Uterus (tissue), 2 donors: ENCODE measurements at regions not wholly inside any gene's neighbourhood (a gene's known extent, or its start where the extent isn't known, plus 50 kb on each side); places are given as distances from the start of the nearest gene placed in this dataset.

Experiments used
- CTCF ChIP-seq, 4 experiments: fragments of 200-600 bp in 2 of 4; fragments of 450-650 bp in 2 of 4; sonication (generic) in 2 of 4; IDR thresholded peaks; one replicate each; pipeline ENCODE4 v1.5.1; 2016 to 2019; ENCODE audit warnings: antibody characterized with exemption in 4 of 4, mild to moderate bottlenecking in 2 of 4, moderate library complexity in 1 of 4
- POLR2A ChIP-seq, 2 donors: fragments of 450-650 bp; IDR thresholded peaks; one replicate each; pipeline ENCODE4 v1.6.1; 2016; ENCODE audit warnings: antibody characterized with exemption in 2 of 2, mild to moderate bottlenecking in 1 of 2, moderate library complexity in 1 of 2

- TF ChIP-seq CTCF (IDR thresholded peaks at IDR 0.05): no peak
- TF ChIP-seq POLR2A (IDR thresholded peaks at IDR 0.05): no peak
These were observed 163.1 kb upstream of the PGR start for GRCh38 chr11:101292661-101293240.
